ENCODE measurements at regions not wholly inside any gene's neighbourhood (a gene's known extent, or its start where the extent isn't known, plus 50 kb on each side); places are given as distances from the start of the nearest gene placed in this dataset.
"Not testable (repeated sequence)": the region's sequence is repeated elsewhere in the genome, so short reads cannot be mapped to it uniquely, and the experiment has no call there.

GRCh38 chr12:91729543-91729942 is 416.1 kb downstream of the BTG1 start:
- Histone ChIP-seq H3K27me3 (replicated peaks; ENCODE audit: control insufficient read depth, insufficient read depth, low read length, poor library complexity, severe bottlenecking) (no peaks in the 10 kb centered on the region), H3K4me3 (ENCODE audit: insufficient read depth, low read depth, low read length, poor library complexity, severe bottlenecking) (no peak overlapping the region), H3K27ac (ENCODE audit: insufficient read depth, low read length, poor library complexity, severe bottlenecking) (no peak overlapping the region), H3K4me1 (ENCODE audit: control insufficient read depth, insufficient read depth, low read length, poor library complexity, severe bottlenecking) (no peaks in the 10 kb centered on the region), H3K9me3 (ENCODE audit: control insufficient read depth, low read length) (no peaks in the 10 kb centered on the region), H3K36me3 (ENCODE audit: control insufficient read depth, insufficient read depth, low read length) (no peaks in the 10 kb centered on the region)
- no peak for DNase-seq

- DNase-seq, result no peak
- Histone ChIP-seq H3K27ac (ENCODE audit: insufficient read depth, low read length, poor library complexity, severe bottlenecking) (no peak overlapping the region), H3K9me3 (ENCODE audit: control insufficient read depth, low read length) (no peaks in the 10 kb centered on the region), H3K36me3 (ENCODE audit: control insufficient read depth, insufficient read depth, low read length) (no peaks in the 10 kb centered on the region), H3K4me3 (ENCODE audit: insufficient read depth, low read depth, low read length, poor library complexity, severe bottlenecking) (no peak overlapping the region), H3K4me1 (ENCODE audit: control insufficient read depth, insufficient read depth, low read length, poor library complexity, severe bottlenecking) (no peaks in the 10 kb centered on the region), H3K27me3 (replicated peaks; ENCODE audit: control insufficient read depth, insufficient read depth, low read length, poor library complexity, severe bottlenecking) (no peaks in the 10 kb centered on the region)
Measured at GRCh38 chr12:91723191-91723590, 422.5 kb downstream of the BTG1 start.

GRCh38 chr12:91722072-91722471 is 423.6 kb downstream of the BTG1 start:
- no peaks in the 10 kb centered on the region for H3K36me3 ChIP-seq (ENCODE audit: control insufficient read depth, insufficient read depth, low read length)
- no peaks in the 10 kb centered on the region for H3K4me1 ChIP-seq (ENCODE audit: control insufficient read depth, insufficient read depth, low read length, poor library complexity, severe bottlenecking)
- no peak overlapping the region for H3K27ac ChIP-seq (ENCODE audit: insufficient read depth, low read length, poor library complexity, severe bottlenecking)
- DNase-seq, result no peak
- H3K9me3 ChIP-seq (ENCODE audit: control insufficient read depth, low read length), result no peaks in the 10 kb centered on the region
- no peak overlapping the region for H3K4me3 ChIP-seq (ENCODE audit: insufficient read depth, low read depth, low read length, poor library complexity, severe bottlenecking)
- H3K27me3 ChIP-seq (replicated peaks; ENCODE audit: control insufficient read depth, insufficient read depth, low read length, poor library complexity, severe bottlenecking), result no peaks in the 10 kb centered on the region

GRCh38 chr12:91721023-91721422 is 424.6 kb downstream of the BTG1 start:
- H3K27me3 ChIP-seq (replicated peaks; ENCODE audit: control insufficient read depth, insufficient read depth, low read length, poor library complexity, severe bottlenecking), result no peaks in the 10 kb centered on the region
- H3K9me3 ChIP-seq (ENCODE audit: control insufficient read depth, low read length), result no peaks in the 10 kb centered on the region
- no peak overlapping the region for H3K4me3 ChIP-seq (ENCODE audit: insufficient read depth, low read depth, low read length, poor library complexity, severe bottlenecking)
- H3K27ac ChIP-seq (ENCODE audit: insufficient read depth, low read length, poor library complexity, severe bottlenecking), result no peak overlapping the region
- no peaks in the 10 kb centered on the region for H3K36me3 ChIP-seq (ENCODE audit: control insufficient read depth, insufficient read depth, low read length)
- no peaks in the 10 kb centered on the region for H3K4me1 ChIP-seq (ENCODE audit: control insufficient read depth, insufficient read depth, low read length, poor library complexity, severe bottlenecking)
- DNase-seq, result no peak

GRCh38 chr12:91718326-91718725 is 427.3 kb downstream of the BTG1 start:
- H3K4me3 ChIP-seq (ENCODE audit: insufficient read depth, low read depth, low read length, poor library complexity, severe bottlenecking), result no peak overlapping the region
- H3K9me3 ChIP-seq (ENCODE audit: control insufficient read depth, low read length), result no peaks in the 10 kb centered on the region
- H3K27ac ChIP-seq (ENCODE audit: insufficient read depth, low read length, poor library complexity, severe bottlenecking), result no peak overlapping the region
- no peaks in the 10 kb centered on the region for H3K36me3 ChIP-seq (ENCODE audit: control insufficient read depth, insufficient read depth, low read length)
- no peaks in the 10 kb centered on the region for H3K4me1 ChIP-seq (ENCODE audit: control insufficient read depth, insufficient read depth, low read length, poor library complexity, severe bottlenecking)
- H3K27me3 ChIP-seq (replicated peaks; ENCODE audit: control insufficient read depth, insufficient read depth, low read length, poor library complexity, severe bottlenecking), result no peaks in the 10 kb centered on the region
- no peak for DNase-seq

- no peak for DNase-seq
- Histone ChIP-seq H3K27ac (ENCODE audit: insufficient read depth, low read length, poor library complexity, severe bottlenecking) (no peak overlapping the region), H3K9me3 (ENCODE audit: control insufficient read depth, low read length) (no peaks in the 10 kb centered on the region), H3K36me3 (ENCODE audit: control insufficient read depth, insufficient read depth, low read length) (no peaks in the 10 kb centered on the region), H3K27me3 (replicated peaks; ENCODE audit: control insufficient read depth, insufficient read depth, low read length, poor library complexity, severe bottlenecking) (no peaks in the 10 kb centered on the region), H3K4me1 (ENCODE audit: control insufficient read depth, insufficient read depth, low read length, poor library complexity, severe bottlenecking) (no peaks in the 10 kb centered on the region), H3K4me3 (ENCODE audit: insufficient read depth, low read depth, low read length, poor library complexity, severe bottlenecking) (no peak overlapping the region)
Measured at GRCh38 chr12:91717804-91718203, 427.8 kb downstream of the BTG1 start.

GRCh38 chr12:91711925-91712324 is 433.7 kb downstream of the BTG1 start:
- H3K27ac ChIP-seq (ENCODE audit: insufficient read depth, low read length, poor library complexity, severe bottlenecking); H3K36me3 ChIP-seq (ENCODE audit: control insufficient read depth, insufficient read depth, low read length); DNase-seq; H3K27me3 ChIP-seq (replicated peaks; ENCODE audit: control insufficient read depth, insufficient read depth, low read length, poor library complexity, severe bottlenecking); H3K9me3 ChIP-seq (ENCODE audit: control insufficient read depth, low read length); H3K4me3 ChIP-seq (ENCODE audit: insufficient read depth, low read depth, low read length, poor library complexity, severe bottlenecking); H3K4me1 ChIP-seq (ENCODE audit: control insufficient read depth, insufficient read depth, low read length, poor library complexity, severe bottlenecking): not testable (repeated sequence)

GRCh38 chr12:91706466-91706865 is 439.2 kb downstream of the BTG1 start:
- no peak overlapping the region for H3K27ac ChIP-seq (ENCODE audit: insufficient read depth, low read length, poor library complexity, severe bottlenecking)
- no peaks in the 10 kb centered on the region for H3K27me3 ChIP-seq (replicated peaks; ENCODE audit: control insufficient read depth, insufficient read depth, low read length, poor library complexity, severe bottlenecking)
- no peak for DNase-seq
- no peak overlapping the region for H3K4me3 ChIP-seq (ENCODE audit: insufficient read depth, low read depth, low read length, poor library complexity, severe bottlenecking)
- no peaks in the 10 kb centered on the region for H3K36me3 ChIP-seq (ENCODE audit: control insufficient read depth, insufficient read depth, low read length)
- no peaks in the 10 kb centered on the region for H3K4me1 ChIP-seq (ENCODE audit: control insufficient read depth, insufficient read depth, low read length, poor library complexity, severe bottlenecking)
- no peaks in the 10 kb centered on the region for H3K9me3 ChIP-seq (ENCODE audit: control insufficient read depth, low read length)

- H3K27ac ChIP-seq (ENCODE audit: insufficient read depth, low read length, poor library complexity, severe bottlenecking), result no peak overlapping the region
- no peaks in the 10 kb centered on the region for H3K27me3 ChIP-seq (replicated peaks; ENCODE audit: control insufficient read depth, insufficient read depth, low read length, poor library complexity, severe bottlenecking)
- no peak for DNase-seq
- no peaks in the 10 kb centered on the region for H3K4me1 ChIP-seq (ENCODE audit: control insufficient read depth, insufficient read depth, low read length, poor library complexity, severe bottlenecking)
- no peak overlapping the region for H3K4me3 ChIP-seq (ENCODE audit: insufficient read depth, low read depth, low read length, poor library complexity, severe bottlenecking)
- no peaks in the 10 kb centered on the region for H3K36me3 ChIP-seq (ENCODE audit: control insufficient read depth, insufficient read depth, low read length)
- H3K9me3 ChIP-seq (ENCODE audit: control insufficient read depth, low read length), result no peaks in the 10 kb centered on the region
Measured at GRCh38 chr12:91704446-91704845, 441.2 kb downstream of the BTG1 start.

GRCh38 chr12:91703491-91704283 is 442.0 kb downstream of the BTG1 start:
- Histone ChIP-seq H3K27ac (ENCODE audit: insufficient read depth, low read length, poor library complexity, severe bottlenecking) (no peak overlapping the region), H3K27me3 (replicated peaks; ENCODE audit: control insufficient read depth, insufficient read depth, low read length, poor library complexity, severe bottlenecking) (no peaks in the 10 kb centered on the region), H3K4me3 (ENCODE audit: insufficient read depth, low read depth, low read length, poor library complexity, severe bottlenecking) (no peak overlapping the region), H3K36me3 (ENCODE audit: control insufficient read depth, insufficient read depth, low read length) (no peaks in the 10 kb centered on the region), H3K4me1 (ENCODE audit: control insufficient read depth, insufficient read depth, low read length, poor library complexity, severe bottlenecking) (no peaks in the 10 kb centered on the region), H3K9me3 (ENCODE audit: control insufficient read depth, low read length) (no peaks in the 10 kb centered on the region)
- DNase-seq, result no peak
